DMS53 treated with DMSO at 0.1 percent for 48 hours (cell line): ENCODE measurements at regions not wholly inside any gene's neighbourhood (a gene's known extent, or its start where the extent isn't known, plus 50 kb on each side); places are given as distances from the start of the nearest gene placed in this dataset.
A peak's percentile ranks its signal among the peaks of the same experiment; 100 is the strongest.

ENCODE experiments used
- DNase-seq: peaks from one replicate; lab custom pipeline; 2025; ENCODE audit not compliant: unreplicated experiment; lab: John Stamatoyannopoulos, UW

- no peak for DNase-seq
These were observed 308.9 kb downstream of the HDGFL1 start for GRCh38 chr6:22878324-22878701.

DNA sequence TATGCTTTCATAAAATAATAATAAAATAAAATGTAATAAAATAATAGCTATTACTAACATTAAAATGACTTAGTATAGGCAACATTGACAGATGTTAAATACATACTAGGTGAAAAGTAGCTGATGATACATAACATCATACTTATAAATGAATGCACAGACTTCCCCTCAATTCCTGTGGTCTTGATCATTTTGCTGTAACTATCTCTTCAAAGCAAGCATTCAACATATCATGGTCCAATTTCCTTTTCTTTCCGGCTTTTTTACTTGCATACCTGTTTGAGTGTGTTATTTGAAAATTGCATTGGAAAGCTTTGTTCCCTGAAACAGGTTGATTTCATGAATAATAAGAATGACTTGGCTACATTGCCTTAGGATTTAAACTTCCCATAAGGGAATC, 309.3 kb downstream of the HDGFL1 start:
- no peak for DNase-seq

DNA sequence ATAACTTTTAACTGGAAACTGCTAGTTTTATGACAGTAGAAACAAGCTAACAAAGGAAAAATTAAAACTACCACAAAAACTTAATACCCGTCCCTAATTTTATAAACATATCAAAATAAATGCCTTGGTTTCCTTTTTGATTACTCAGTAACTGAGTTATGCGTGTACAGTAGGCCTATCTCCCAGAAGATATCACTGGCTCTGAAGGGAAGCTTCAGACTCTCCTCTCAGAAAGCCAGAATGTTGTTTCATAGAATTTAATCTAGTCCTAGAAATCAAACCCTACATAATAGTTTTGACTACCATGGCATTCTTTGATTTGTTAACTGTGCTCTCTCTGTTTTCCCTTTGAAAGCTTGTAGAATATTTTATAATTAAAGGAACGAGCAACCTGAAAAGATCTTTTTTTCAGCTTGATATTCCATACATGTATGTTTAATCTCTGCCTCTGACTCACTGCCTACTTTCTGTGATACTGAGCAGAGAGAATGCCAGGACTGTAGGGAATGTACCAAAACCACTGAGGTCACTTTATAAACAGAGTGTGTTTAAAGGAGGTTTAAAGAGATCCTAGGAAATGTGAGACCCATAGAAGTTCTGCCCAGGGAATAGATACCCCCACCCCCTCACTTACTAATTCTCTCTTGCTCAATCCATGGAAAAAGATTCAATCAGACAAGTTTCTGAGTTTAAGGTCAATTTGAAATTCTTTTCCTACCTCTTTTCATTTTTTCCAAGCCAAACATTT, 311.5 kb downstream of the HDGFL1 start:
- DNase-seq, result peak; percentile 28

- DNase-seq, result no peak
These were observed 313.2 kb downstream of the HDGFL1 start for GRCh38 chr6:22882581-22882980.

- no peak for DNase-seq
These were observed 313.8 kb downstream of the HDGFL1 start for GRCh38 chr6:22883061-22883717.

DNA sequence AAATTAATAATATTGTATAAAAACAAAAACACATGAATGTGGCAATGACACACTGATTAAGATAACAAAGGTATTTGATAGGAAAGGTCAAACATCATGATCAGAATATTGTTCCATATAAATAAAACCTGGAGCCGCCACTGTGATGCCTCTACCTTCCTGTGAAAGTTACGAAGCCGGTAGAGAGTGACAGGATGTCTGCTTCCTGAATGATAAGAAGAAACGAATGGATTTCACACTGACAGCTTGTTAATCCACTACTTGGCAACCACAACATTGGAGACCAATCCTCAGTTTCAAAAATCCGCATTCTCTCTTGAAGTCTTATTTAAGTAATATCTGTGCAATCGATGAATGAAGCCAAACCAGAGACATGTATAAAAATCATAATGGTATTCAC, 315.1 kb downstream of the HDGFL1 start:
- DNase-seq, result no peak

- DNase-seq, result no peak
These were observed 317.6 kb downstream of the HDGFL1 start for GRCh38 chr6:22886650-22887581.

GRCh38 chr6:22888163-22888752, 318.9 kb downstream of the HDGFL1 start:
- DNase-seq, result peak; percentile 72

- no peak for DNase-seq
These were observed 322.6 kb downstream of the HDGFL1 start for GRCh38 chr6:22891934-22892333.

DNA sequence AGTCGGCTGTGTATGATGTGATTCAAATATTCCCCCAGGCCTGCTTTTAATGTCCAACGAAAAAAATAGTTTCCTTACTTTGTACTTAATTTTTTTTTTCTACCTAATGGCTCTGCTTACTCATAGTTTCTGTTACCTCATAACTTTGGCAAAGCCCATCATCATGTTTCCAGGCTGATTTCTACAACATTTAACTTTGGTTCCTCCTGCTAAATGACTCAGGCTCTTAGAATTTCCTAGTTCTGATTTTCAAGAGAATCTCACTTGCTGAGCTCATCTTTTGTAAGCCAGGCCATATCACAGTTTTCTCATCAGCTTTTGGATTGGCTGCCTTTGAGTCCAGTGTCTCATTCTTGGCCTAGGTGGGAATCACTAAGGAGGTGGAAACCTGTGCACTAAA, 323.1 kb downstream of the HDGFL1 start:
- DNase-seq, result no peak

GRCh38 chr6:22896696-22897095, 327.3 kb downstream of the HDGFL1 start:
- DNase-seq, result no peak

DNA sequence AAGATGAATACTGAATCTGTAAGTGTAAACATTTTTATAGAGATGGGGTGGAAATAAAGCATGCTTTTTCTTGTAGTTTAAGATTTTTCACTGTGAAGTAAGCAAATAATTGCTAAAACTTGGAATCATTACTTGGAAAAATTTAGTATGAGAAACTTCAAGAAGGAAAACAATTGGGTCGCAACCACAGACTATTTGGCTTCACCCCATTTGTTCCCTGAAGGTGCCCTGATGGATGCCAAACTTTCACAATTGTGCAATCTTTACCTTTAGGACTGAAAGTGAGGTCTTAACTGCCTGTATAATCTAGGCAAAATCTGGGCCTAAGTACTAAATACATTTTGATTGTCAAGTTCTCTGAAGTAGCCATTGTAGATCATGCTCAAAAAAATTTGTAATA, 330.1 kb downstream of the HDGFL1 start:
- no peak for DNase-seq

DNA sequence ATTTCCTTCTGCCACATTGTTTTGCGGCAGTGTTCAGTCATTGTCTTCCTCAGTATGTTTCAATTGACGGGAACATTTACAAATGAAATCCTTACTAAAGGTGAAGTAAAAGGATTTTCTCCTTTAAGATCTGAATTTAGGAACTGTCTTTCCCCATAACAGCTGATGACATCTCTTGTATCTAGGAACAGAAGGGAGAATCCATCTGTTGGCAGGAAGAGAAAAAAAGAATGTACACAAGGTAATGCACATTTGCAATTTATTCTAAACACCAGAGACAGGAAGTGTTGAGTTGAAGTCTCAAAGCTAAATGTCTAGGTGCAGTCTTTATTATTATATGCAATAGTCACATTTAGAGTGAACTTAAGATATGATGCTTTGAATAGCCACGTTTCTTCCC, 334.5 kb downstream of the HDGFL1 start:
- DNase-seq, result no peak

DNA sequence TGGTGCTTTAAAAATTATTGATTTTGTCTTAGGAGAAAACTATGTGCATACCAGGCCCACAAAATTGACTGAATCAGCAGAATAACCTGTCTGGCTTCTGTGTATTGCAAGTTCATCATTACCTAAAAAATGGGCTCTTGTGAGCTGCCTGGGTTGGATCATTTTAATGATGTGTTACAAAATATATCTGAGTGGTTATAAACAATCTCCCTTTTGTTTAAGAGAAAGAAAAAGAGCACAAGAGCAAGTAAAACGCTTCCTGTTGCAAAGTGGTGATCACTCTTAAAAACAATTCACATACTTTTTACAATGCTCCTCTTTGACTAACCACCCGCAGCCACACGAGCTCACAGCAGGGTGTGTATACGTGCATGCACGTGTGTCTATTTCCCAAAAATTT, 335.1 kb downstream of the HDGFL1 start:
- DNase-seq, result no peak

GRCh38 chr6:22906091-22906549, 336.8 kb downstream of the HDGFL1 start:
- DNase-seq, result peak; percentile 16

DNA sequence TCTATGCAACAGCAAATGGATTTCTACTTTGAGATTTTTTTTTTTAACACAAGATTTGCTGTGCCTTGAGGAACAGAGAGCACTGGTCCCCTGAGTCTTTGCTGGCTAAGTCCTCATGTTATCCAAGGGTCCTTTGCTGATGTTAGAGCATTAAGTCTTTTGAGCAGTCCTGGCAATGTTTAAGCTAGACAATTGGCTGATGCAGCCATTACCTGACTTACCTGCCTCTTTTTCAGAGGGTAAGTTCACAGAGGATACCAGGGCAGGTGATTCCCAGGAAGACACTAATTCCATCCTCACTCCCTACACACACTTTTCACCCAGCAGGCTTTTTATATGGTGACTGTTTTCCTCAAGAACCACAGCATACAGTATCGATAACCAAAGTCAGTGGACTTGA, 337.7 kb downstream of the HDGFL1 start:
- no peak for DNase-seq

- DNase-seq, result no peak
These were observed 341.0 kb downstream of the HDGFL1 start for GRCh38 chr6:22910370-22910769.

GRCh38 chr6:22913612-22914011, 344.2 kb downstream of the HDGFL1 start:
- DNase-seq, result no peak

GRCh38 chr6:22917344-22917743, 348.0 kb downstream of the HDGFL1 start:
- peak; percentile 10 for DNase-seq

- DNase-seq, result no peak
These were observed 352.5 kb downstream of the HDGFL1 start for GRCh38 chr6:22921828-22922227.

DNA sequence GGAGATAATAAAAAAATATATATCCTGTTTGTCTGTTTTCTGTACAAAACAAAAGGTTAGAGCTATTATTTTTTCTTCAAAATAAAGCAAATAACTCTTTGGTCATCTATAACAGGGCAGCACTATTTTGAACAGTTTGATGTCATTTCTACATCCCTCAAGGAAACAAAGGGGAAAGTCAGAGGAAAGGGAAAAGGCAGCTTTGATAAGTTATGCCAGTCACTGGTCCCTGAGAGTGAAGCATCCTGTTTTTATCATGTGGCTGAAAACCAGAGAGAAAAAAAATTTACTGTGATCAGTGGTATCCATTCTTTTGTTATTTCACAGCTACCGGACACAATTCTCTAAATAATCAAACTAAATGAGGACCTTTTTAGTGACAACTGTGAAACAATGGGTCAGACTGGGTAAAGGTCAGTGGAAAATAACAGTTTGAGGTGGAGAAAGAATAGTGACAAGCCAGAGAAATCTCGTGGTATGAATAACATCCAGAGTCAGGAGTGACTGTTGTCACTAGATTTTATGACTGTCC, 356.0 kb downstream of the HDGFL1 start:
- DNase-seq, result no peak
